ENCODE measurements at regions not wholly inside any gene's neighbourhood (a gene's known extent, or its start where the extent isn't known, plus 50 kb on each side); places are given as distances from the start of the nearest gene placed in this dataset.

- Histone ChIP-seq H3K79me1 (replicated peaks; ENCODE audit: low read length, poor library complexity, severe bottlenecking) (no peaks in the 10 kb centered on the region), H3K18ac (ENCODE audit: low read depth in 1 of 2, low read length in 2 of 2) (no peak overlapping the region), H2BK5ac (ENCODE audit: low read depth, low read length, poor library complexity, severe bottlenecking) (no peak overlapping the region), H2BK12ac (ENCODE audit: low read length in 2 of 2) (no peak overlapping the region), H3K4ac (ENCODE audit: low read depth in 1 of 2, low read length in 2 of 2) (no peak overlapping the region), H4K8ac (ENCODE audit: low read length) (no peak overlapping the region), H3K4me2 (ENCODE audit: low read length, poor library complexity, severe bottlenecking) (no peak overlapping the region), H3K14ac (ENCODE audit: low read length in 2 of 2) (no peak overlapping the region), H3K4me1 (ENCODE audit: control insufficient read depth, insufficient read depth, low read depth, low read length) (peaks cover 6% of the 10 kb centered on the region), H3K23ac (ENCODE audit: low read length in 2 of 2) (no peak overlapping the region), H3K27ac (ENCODE audit: low read length, poor library complexity, severe bottlenecking) (no peak overlapping the region), H3K9ac (ENCODE audit: low read length) (no peak overlapping the region), H2AFZ (ENCODE audit: low read depth, low read length) (no peak overlapping the region), H4K91ac (ENCODE audit: low read length) (no peak overlapping the region), H3K9me3 (ENCODE audit: control insufficient read depth, low read length) (no peaks in the 10 kb centered on the region), H3K36me3 (ENCODE audit: control insufficient read depth in 1 of 2, insufficient read depth in 2 of 2, low read depth in 1 of 2, low read length in 2 of 2) (no peaks in the 10 kb centered on the region), H2AK5ac (ENCODE audit: low read length, severe bottlenecking) (no peak overlapping the region), H3K27me3 (ENCODE audit: control insufficient read depth in 1 of 2, insufficient read depth in 1 of 2, low read length in 2 of 2) (peaks cover 7 to 94% of the 10 kb centered on the region in 2 experiments), H3K4me3 (ENCODE audit: insufficient read depth in 1 of 2, low read depth in 1 of 2, low read length in 2 of 2) (no peak overlapping the region), H2BK15ac (ENCODE audit: low read depth, poor library complexity, severe bottlenecking) (no peak overlapping the region), H2BK120ac (ENCODE audit: low read depth, low read length) (no peak overlapping the region)
- no peak for DNase-seq
- WGBS = 83% methylated on average over 8 of the region's 11 CpGs
Measured at GRCh38 chr22:27094633-27095308, 437.4 kb downstream of the MIAT start.

DNA sequence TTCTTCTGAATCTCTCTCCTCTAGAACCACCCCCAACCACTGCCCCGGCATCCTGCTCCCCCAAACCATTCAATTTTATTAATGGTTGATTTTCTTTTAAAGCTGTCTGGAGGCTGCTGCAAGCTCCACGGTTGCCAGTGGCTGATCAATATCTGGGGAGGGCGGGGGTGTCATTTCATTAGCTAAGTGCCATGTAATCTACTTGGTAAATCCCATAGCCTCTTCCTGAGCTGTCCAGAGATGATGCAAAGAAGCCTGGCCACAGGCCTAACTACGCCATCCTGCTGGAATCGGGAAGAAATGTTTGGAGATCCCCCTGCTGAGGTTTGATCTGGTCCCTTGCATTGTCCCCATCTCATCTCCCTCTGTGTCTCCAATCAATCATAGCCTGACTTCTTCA, 440.1 kb downstream of the MIAT start:
- Histone ChIP-seq H3K9ac (ENCODE audit: low read length) (no peak overlapping the region), H3K27me3 (ENCODE audit: control insufficient read depth in 1 of 2, insufficient read depth in 1 of 2, low read length in 2 of 2) (peaks cover 0 to 93% of the 10 kb centered on the region in 2 experiments), H3K18ac (ENCODE audit: low read depth in 1 of 2, low read length in 2 of 2) (no peak overlapping the region), H3K9me3 (ENCODE audit: control insufficient read depth, low read length) (no peaks in the 10 kb centered on the region), H2BK5ac (ENCODE audit: low read depth, low read length, poor library complexity, severe bottlenecking) (no peak overlapping the region), H3K4ac (ENCODE audit: low read depth in 1 of 2, low read length in 2 of 2) (no peak overlapping the region), H3K27ac (ENCODE audit: low read length, poor library complexity, severe bottlenecking) (no peak overlapping the region), H3K23ac (ENCODE audit: low read length in 2 of 2) (no peak overlapping the region), H3K14ac (ENCODE audit: low read length in 2 of 2) (no peak overlapping the region), H2BK15ac (ENCODE audit: low read depth, poor library complexity, severe bottlenecking) (no peak overlapping the region), H2BK120ac (ENCODE audit: low read depth, low read length) (no peak overlapping the region), H3K4me2 (ENCODE audit: low read length, poor library complexity, severe bottlenecking) (no peak overlapping the region), H2AK5ac (ENCODE audit: low read length, severe bottlenecking) (no peak overlapping the region), H3K4me1 (ENCODE audit: control insufficient read depth, insufficient read depth, low read depth, low read length) (peaks cover 25% of the 10 kb centered on the region), H2BK12ac (ENCODE audit: low read length in 2 of 2) (no peak overlapping the region), H2AFZ (ENCODE audit: low read depth, low read length) (no peak overlapping the region), H3K79me1 (replicated peaks; ENCODE audit: low read length, poor library complexity, severe bottlenecking) (no peaks in the 10 kb centered on the region), H4K8ac (ENCODE audit: low read length) (no peak overlapping the region), H4K91ac (ENCODE audit: low read length) (no peak overlapping the region), H3K36me3 (ENCODE audit: control insufficient read depth in 1 of 2, insufficient read depth in 2 of 2, low read depth in 1 of 2, low read length in 2 of 2) (no peaks in the 10 kb centered on the region), H3K4me3 (ENCODE audit: insufficient read depth in 1 of 2, low read depth in 1 of 2, low read length in 2 of 2) (no peak overlapping the region)
- no peak for DNase-seq
- WGBS = 77% methylated on average over 4 of the region's 5 CpGs

GRCh38 chr22:27097933-27098332, 440.5 kb downstream of the MIAT start:
- Histone ChIP-seq H2BK15ac (ENCODE audit: low read depth, poor library complexity, severe bottlenecking) (no peak overlapping the region), H3K27me3 (ENCODE audit: control insufficient read depth in 1 of 2, insufficient read depth in 1 of 2, low read length in 2 of 2) (peaks cover 0 to 93% of the 10 kb centered on the region in 2 experiments), H3K4me1 (ENCODE audit: control insufficient read depth, insufficient read depth, low read depth, low read length) (peaks cover 28% of the 10 kb centered on the region), H3K4ac (ENCODE audit: low read depth in 1 of 2, low read length in 2 of 2) (no peak overlapping the region), H3K79me1 (replicated peaks; ENCODE audit: low read length, poor library complexity, severe bottlenecking) (no peaks in the 10 kb centered on the region), H3K9me3 (ENCODE audit: control insufficient read depth, low read length) (no peaks in the 10 kb centered on the region), H2BK5ac (ENCODE audit: low read depth, low read length, poor library complexity, severe bottlenecking) (no peak overlapping the region), H3K36me3 (ENCODE audit: control insufficient read depth in 1 of 2, insufficient read depth in 2 of 2, low read depth in 1 of 2, low read length in 2 of 2) (no peaks in the 10 kb centered on the region), H4K91ac (ENCODE audit: low read length) (no peak overlapping the region), H3K4me3 (ENCODE audit: insufficient read depth in 1 of 2, low read depth in 1 of 2, low read length in 2 of 2) (no peak overlapping the region), H2AK5ac (ENCODE audit: low read length, severe bottlenecking) (no peak overlapping the region), H3K9ac (ENCODE audit: low read length) (no peak overlapping the region), H3K4me2 (ENCODE audit: low read length, poor library complexity, severe bottlenecking) (no peak overlapping the region), H3K27ac (ENCODE audit: low read length, poor library complexity, severe bottlenecking) (no peak overlapping the region), H4K8ac (ENCODE audit: low read length) (no peak overlapping the region), H2BK12ac (ENCODE audit: low read length in 2 of 2) (no peak overlapping the region), H3K23ac (ENCODE audit: low read length in 2 of 2) (no peak overlapping the region), H2AFZ (ENCODE audit: low read depth, low read length) (no peak overlapping the region), H3K18ac (ENCODE audit: low read depth in 1 of 2, low read length in 2 of 2) (no peak overlapping the region), H2BK120ac (ENCODE audit: low read depth, low read length) (no peak overlapping the region), H3K14ac (ENCODE audit: low read length in 2 of 2) (no peak overlapping the region)
- WGBS = 86% methylated on average over 2 of the region's 2 CpGs
- DNase-seq = no peak

GRCh38 chr22:27099946-27100722, 442.7 kb downstream of the MIAT start:
- H3K36me3 ChIP-seq (ENCODE audit: control insufficient read depth in 1 of 2, insufficient read depth in 2 of 2, low read depth in 1 of 2, low read length in 2 of 2) = no peaks in the 10 kb centered on the region
- H3K4me1 ChIP-seq (ENCODE audit: control insufficient read depth, insufficient read depth, low read depth, low read length) = peaks cover 28% of the 10 kb centered on the region
- peak overlapping the region; percentile 46 for H3K27ac ChIP-seq (ENCODE audit: low read length, poor library complexity, severe bottlenecking)
- H4K8ac ChIP-seq (ENCODE audit: low read length) = no peak overlapping the region
- WGBS = 83% methylated on average over 15 of the region's 15 CpGs
- peak overlapping the region; percentile 2 for H3K4me2 ChIP-seq (ENCODE audit: low read length, poor library complexity, severe bottlenecking)
- no peaks in the 10 kb centered on the region for H3K79me1 ChIP-seq (replicated peaks; ENCODE audit: low read length, poor library complexity, severe bottlenecking)
- peak overlapping the region; percentile 94 for H2AK5ac ChIP-seq (ENCODE audit: low read length, severe bottlenecking)
- H2AFZ ChIP-seq (ENCODE audit: low read depth, low read length) = no peak overlapping the region
- peak overlapping the region in 1 of 2 experiments; percentile 92 for H3K14ac ChIP-seq (ENCODE audit: low read length in 2 of 2)
- no peak overlapping the region for H2BK15ac ChIP-seq (ENCODE audit: low read depth, poor library complexity, severe bottlenecking)
- H3K23ac ChIP-seq (ENCODE audit: low read length in 2 of 2) = no peak overlapping the region
- H2BK5ac ChIP-seq (ENCODE audit: low read depth, low read length, poor library complexity, severe bottlenecking) = peak overlapping the region; percentile 54
- H4K91ac ChIP-seq (ENCODE audit: low read length) = peak overlapping the region; percentile 59
- H2BK120ac ChIP-seq (ENCODE audit: low read depth, low read length) = no peak overlapping the region
- H3K4me3 ChIP-seq (ENCODE audit: insufficient read depth in 1 of 2, low read depth in 1 of 2, low read length in 2 of 2) = no peak overlapping the region
- H2BK12ac ChIP-seq (ENCODE audit: low read length in 2 of 2) = peak overlapping the region in 1 of 2 experiments; percentile 80
- H3K4ac ChIP-seq (ENCODE audit: low read depth in 1 of 2, low read length in 2 of 2) = no peak overlapping the region
- H3K27me3 ChIP-seq (ENCODE audit: control insufficient read depth in 1 of 2, insufficient read depth in 1 of 2, low read length in 2 of 2) = peaks cover 0 to 91% of the 10 kb centered on the region in 2 experiments
- DNase-seq = no peak
- H3K9ac ChIP-seq (ENCODE audit: low read length) = no peak overlapping the region
- peak overlapping the region; percentile 4 to 67 for H3K18ac ChIP-seq (ENCODE audit: low read depth in 1 of 2, low read length in 2 of 2)
- H3K9me3 ChIP-seq (ENCODE audit: control insufficient read depth, low read length) = no peaks in the 10 kb centered on the region
